IPS-NIHi7 (cell line): ENCODE measurements at regions not wholly inside any gene's neighbourhood (a gene's known extent, or its start where the extent isn't known, plus 50 kb on each side); places are given as distances from the start of the nearest gene placed in this dataset.
"Not testable (repeated sequence)": the region's sequence is repeated elsewhere in the genome, so short reads cannot be mapped to it uniquely, and the experiment has no call there.

Experiments used
- DNase-seq: peaks from one replicate; pipeline ENCODE4 v3.0.0; 2012; ENCODE audit warnings: mixed read lengths; ENCODE audit errors: extremely low spot score

- no peak for DNase-seq
Observed at GRCh38 chr14:65153101-65153500, 50.8 kb upstream of the MAX start.

GRCh38 chr14:65156568-65157366 is 54.5 kb upstream of the MAX start:
- no peak for DNase-seq

- DNase-seq = no peak
Observed at GRCh38 chr14:65159281-65160062, 57.2 kb upstream of the MAX start.

- DNase-seq = no peak
Observed at GRCh38 chr14:65160091-65160490, 57.8 kb upstream of the MAX start.

- no peak for DNase-seq
Observed at GRCh38 chr14:65162031-65162430, 59.7 kb upstream of the MAX start.

- DNase-seq = peak; percentile 52
Observed at GRCh38 chr14:65164068-65164824, 61.9 kb upstream of the MAX start.

GRCh38 chr14:65164825-65165135 is 62.5 kb upstream of the MAX start:
- no peak for DNase-seq

- DNase-seq = no peak
Observed at GRCh38 chr14:65167072-65167645, 64.8 kb upstream of the MAX start.

- no peak for DNase-seq
Observed at GRCh38 chr14:65168840-65169239, 66.5 kb upstream of the MAX start.

GRCh38 chr14:65169351-65169750 is 67.0 kb upstream of the MAX start:
- no peak for DNase-seq

- DNase-seq = no peak
Observed at GRCh38 chr14:65170318-65170717, 68.0 kb upstream of the MAX start.

GRCh38 chr14:65170768-65171507 is 68.6 kb upstream of the MAX start:
- DNase-seq = peak; percentile 61

- DNase-seq = peak; percentile 84
Observed at GRCh38 chr14:65173973-65174693, 71.8 kb upstream of the MAX start.

- no peak for DNase-seq
Observed at GRCh38 chr14:65174783-65175182, 72.5 kb upstream of the MAX start.

GRCh38 chr14:65177551-65177950 is 75.2 kb upstream of the MAX start:
- DNase-seq = no peak

GRCh38 chr14:65179231-65179630 is 76.9 kb upstream of the MAX start:
- DNase-seq = not testable (repeated sequence)

- no peak for DNase-seq
Observed at GRCh38 chr14:65179918-65180724, 77.8 kb upstream of the MAX start.

GRCh38 chr14:65180725-65181025 is 78.4 kb upstream of the MAX start:
- DNase-seq = no peak

GRCh38 chr14:65184032-65184764 is 81.9 kb upstream of the MAX start:
- no peak for DNase-seq
